ENCODE measurements at regions not wholly inside any gene's neighbourhood (a gene's known extent, or its start where the extent isn't known, plus 50 kb on each side); places are given as distances from the start of the nearest gene placed in this dataset.
A peak's percentile ranks its signal among the peaks of the same experiment; 100 is the strongest.

DNA sequence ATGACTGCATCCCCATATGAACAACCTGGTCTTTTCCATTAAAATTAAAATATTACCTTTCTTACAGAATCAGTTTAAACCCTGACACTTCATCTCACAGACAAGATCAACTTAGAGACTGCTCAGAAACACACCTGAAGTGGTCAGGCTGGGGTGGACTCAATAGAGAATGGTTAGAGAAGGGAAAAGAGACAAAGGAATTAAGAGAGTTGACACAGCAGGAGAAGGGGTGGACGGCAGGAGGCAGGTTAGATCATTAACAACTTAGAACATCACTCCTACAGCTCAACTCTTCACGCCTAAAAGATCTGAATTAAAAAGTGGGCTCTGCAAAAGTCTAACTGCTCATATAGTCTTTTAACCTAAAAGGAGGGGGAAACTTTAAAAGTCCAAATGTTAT, 157.7 kb upstream of the COL1A2 start:
- DNase-seq (ENCODE audit: low read depth, low spot score): no peak
- CTCF ChIA-PET: no interaction called here
- Histone ChIP-seq H3K4me2 (ENCODE audit: insufficient read depth, low read length) (no peak overlapping the region), H3K4me1 (ENCODE audit: control insufficient read depth, extremely low read depth, insufficient read depth, low read length) (no peaks in the 10 kb centered on the region), H3K4me3 (replicated peaks in 1 of 3; ENCODE audit: insufficient read depth in 1 of 3, low read depth in 1 of 3, low read length in 3 of 3) (no peak overlapping the region), H3K79me2 (ENCODE audit: control insufficient read depth, insufficient read depth, low read length) (no peaks in the 10 kb centered on the region), H4K20me1 (replicated peaks; ENCODE audit: control insufficient read depth, extremely low read depth, insufficient read depth, low read length) (no peaks in the 10 kb centered on the region), H3K9me3 (replicated peaks; ENCODE audit: control insufficient read depth, insufficient read depth, low read length) (no peaks in the 10 kb centered on the region), H3K36me3 (ENCODE audit: control insufficient read depth in 2 of 2, extremely low read depth in 1 of 2, insufficient read depth in 2 of 2, low read length in 2 of 2) (no peaks in the 10 kb centered on the region), H2AFZ (ENCODE audit: low read depth, low read length) (no peak overlapping the region), H3K9me1 (replicated peaks; ENCODE audit: control insufficient read depth, extremely low read depth, insufficient read depth, low read length) (no peaks in the 10 kb centered on the region), H3K27ac (ENCODE audit: insufficient read depth, low read depth, low read length) (no peak overlapping the region), H3K9ac (replicated peaks; ENCODE audit: extremely low read depth, insufficient read depth, low read length) (no peak overlapping the region), H3K27me3 (ENCODE audit: control insufficient read depth in 2 of 2, insufficient read depth in 2 of 2, low read length in 2 of 2) (no peaks in the 10 kb centered on the region)
- no TSS peak for BruUV-seq (replicated peaks)
- no peak for FAIRE-seq
- intact Hi-C loops (cut with micrococcal nuclease) (no loop called here), dilution Hi-C loops (cut with MboI; ENCODE audit: extremely low pct_ligation_motif_present, low sequenced_read_pairs) (no loop called here)
- POLR2A ChIA-PET: no interaction called here
- TF ChIP-seq JUN (IDR thresholded peaks at IDR 0.05; ENCODE audit: borderline replicate concordance, insufficient read depth, insufficient read length, low read depth) (no peak), GATA2 (IDR thresholded peaks at IDR 0.05; ENCODE audit: insufficient read depth, insufficient read length, low read depth, low read length) (no peak), MYC (IDR thresholded peaks at IDR 0.05; ENCODE audit: low read depth, low read length) (no peak)

- FAIRE-seq (no peak), DNase-seq (ENCODE audit: low read depth, low spot score) (peak; percentile 21)
- dilution Hi-C loops (cut with MboI; ENCODE audit: extremely low pct_ligation_motif_present, low sequenced_read_pairs): no loop called here
- Histone ChIP-seq H3K27me3 (ENCODE audit: control insufficient read depth in 2 of 2, insufficient read depth in 2 of 2, low read length in 2 of 2) (no peaks in the 10 kb centered on the region), H2AFZ (ENCODE audit: low read depth, low read length) (no peak overlapping the region), H3K4me2 (ENCODE audit: insufficient read depth, low read length) (no peak overlapping the region), H3K9ac (replicated peaks; ENCODE audit: extremely low read depth, insufficient read depth, low read length) (no peak overlapping the region), H3K9me1 (replicated peaks; ENCODE audit: control insufficient read depth, extremely low read depth, insufficient read depth, low read length) (no peaks in the 10 kb centered on the region), H3K36me3 (ENCODE audit: control insufficient read depth in 2 of 2, extremely low read depth in 1 of 2, insufficient read depth in 2 of 2, low read length in 2 of 2) (no peaks in the 10 kb centered on the region), H3K9me3 (replicated peaks; ENCODE audit: control insufficient read depth, insufficient read depth, low read length) (no peaks in the 10 kb centered on the region), H3K79me2 (ENCODE audit: control insufficient read depth, insufficient read depth, low read length) (no peaks in the 10 kb centered on the region), H3K4me1 (ENCODE audit: control insufficient read depth, extremely low read depth, insufficient read depth, low read length) (no peaks in the 10 kb centered on the region), H3K27ac (ENCODE audit: insufficient read depth, low read depth, low read length) (no peak overlapping the region), H4K20me1 (replicated peaks; ENCODE audit: control insufficient read depth, extremely low read depth, insufficient read depth, low read length) (no peaks in the 10 kb centered on the region), H3K4me3 (replicated peaks in 1 of 3; ENCODE audit: insufficient read depth in 1 of 3, low read depth in 1 of 3, low read length in 3 of 3) (no peak overlapping the region)
- ChIA-PET CTCF (no interaction called here), POLR2A (no interaction called here)
- no peak for TF ChIP-seq FOS (IDR thresholded peaks at IDR 0.05; ENCODE audit: borderline replicate concordance, insufficient read depth, low read length)
- TF ChIP-seq GATA2 (IDR thresholded peaks at IDR 0.05; ENCODE audit: insufficient read depth, insufficient read length, low read depth, low read length): no peak
- TF ChIP-seq, protein P1, sequence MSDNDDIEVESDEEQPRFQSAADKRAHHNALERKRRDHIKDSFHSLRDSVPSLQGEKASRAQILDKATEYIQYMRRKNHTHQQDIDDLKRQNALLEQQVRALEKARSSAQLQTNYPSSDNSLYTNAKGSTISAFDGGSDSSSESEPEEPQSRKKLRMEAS (IDR thresholded peaks at IDR 0.05; ENCODE audit: insufficient read depth, insufficient read length): no peak
- TF ChIP-seq POLR2A (IDR thresholded peaks at IDR 0.05; ENCODE audit: low read depth, low read length): no peak
- no peak for TF ChIP-seq MYC (IDR thresholded peaks at IDR 0.05; ENCODE audit: low read depth, low read length)
- TF ChIP-seq JUN (IDR thresholded peaks at IDR 0.05; ENCODE audit: borderline replicate concordance, insufficient read depth, insufficient read length, low read depth): no peak
- TF ChIP-seq EZH2 (IDR thresholded peaks at IDR 0.05; ENCODE audit: borderline replicate concordance, low read depth, low read length, severe bottlenecking): no peak
- TF ChIP-seq POLR2AphosphoS5 (IDR thresholded peaks at IDR 0.05; ENCODE audit: insufficient read depth, low read depth, low read length): no peak
- TF ChIP-seq CTCF (IDR thresholded peaks at IDR 0.05; ENCODE audit: extremely low read depth in 1 of 2, insufficient read depth in 1 of 2, low read depth in 1 of 2, low read length in 2 of 2): no peak
- no TSS peak for BruUV-seq (replicated peaks)
- intact Hi-C loops (cut with micrococcal nuclease): no loop called here
These were observed 157.3 kb upstream of the COL1A2 start for GRCh38 chr7:94237417-94237816.
